BLaER1 treated with 17β-estradiol and CSF1 and Interleukin-3, amounts not matched to agents 10 nM and 100 nM (cell line): ENCODE measurements at regions not wholly inside any gene's neighbourhood (a gene's known extent, or its start where the extent isn't known, plus 50 kb on each side); places are given as distances from the start of the nearest gene placed in this dataset.
"Not testable (repeated sequence)": the region's sequence is repeated elsewhere in the genome, so short reads cannot be mapped to it uniquely, and the experiment has no call there.

Experiments
- H3K27ac ChIP-seq, 11 experiments: shearing (Covaris generic); formaldehyde crosslinking; 2 replicates each; pipeline ENCODE4 v1.8.1; 2022
- H3K27me3 ChIP-seq, 11 experiments: shearing (Covaris generic); formaldehyde crosslinking; 2 replicates each; pipeline ENCODE4 v1.8.1; 2022
- H3K36me3 ChIP-seq, 11 experiments: shearing (Covaris generic); formaldehyde crosslinking; 2 replicates each; pipeline ENCODE4 v1.8.1; 2022
- H3K4me1 ChIP-seq, 10 experiments: shearing (Covaris generic); formaldehyde crosslinking; 2 replicates each; pipeline ENCODE4 v1.8.1; 2022
- H3K4me2 ChIP-seq, 11 experiments: shearing (Covaris generic); formaldehyde crosslinking; 2 replicates each; pipeline ENCODE4 v1.8.1; 2022
- H3K4me3 ChIP-seq, 10 experiments: shearing (Covaris generic); formaldehyde crosslinking; 2 replicates each; pipeline ENCODE4 v1.8.1; 2022
- H3K9ac ChIP-seq, 11 experiments: shearing (Covaris generic); formaldehyde crosslinking; 2 replicates each; pipeline ENCODE4 v1.8.1; 2022
- H3K9me3 ChIP-seq, 11 experiments: shearing (Covaris generic); formaldehyde crosslinking; replicated peaks in 1 of 11; 2 replicates each; pipeline ENCODE4 v1.8.1; 2022
- H4K20me1 ChIP-seq, 11 experiments: shearing (Covaris generic); formaldehyde crosslinking; 2 replicates each; pipeline ENCODE4 v1.8.1; 2022
- Cebpa-rat ChIP-seq, 11 experiments: shearing (Covaris generic); IDR thresholded peaks; 2 replicates each; pipeline ENCODE4 v1.8.1; 2022

GRCh38 chr3:190941694-190942260, 79.3 kb upstream of the GMNC start:
- H3K27ac ChIP-seq = no peak overlapping the region
- H3K36me3 ChIP-seq = no peaks in the 10 kb centered on the region
- no peak overlapping the region for H3K4me3 ChIP-seq
- no peak overlapping the region for H3K4me2 ChIP-seq
- no peaks in the 10 kb centered on the region for H3K27me3 ChIP-seq
- H3K9me3 ChIP-seq = no peaks in the 10 kb centered on the region
- TF ChIP-seq Cebpa-rat (IDR thresholded peaks at IDR 0.05) = no peak
- no peak overlapping the region for H3K9ac ChIP-seq
- no peaks in the 10 kb centered on the region for H3K4me1 ChIP-seq
- no peaks in the 10 kb centered on the region for H4K20me1 ChIP-seq

- H4K20me1 ChIP-seq, H3K9me3 ChIP-seq, H3K4me1 ChIP-seq, H3K4me2 ChIP-seq, H3K27me3 ChIP-seq, H3K4me3 ChIP-seq, H3K9ac ChIP-seq, H3K27ac ChIP-seq, H3K36me3 ChIP-seq: not testable (repeated sequence)
Measured at GRCh38 chr3:190934616-190935015, 72.1 kb upstream of the GMNC start.

DNA sequence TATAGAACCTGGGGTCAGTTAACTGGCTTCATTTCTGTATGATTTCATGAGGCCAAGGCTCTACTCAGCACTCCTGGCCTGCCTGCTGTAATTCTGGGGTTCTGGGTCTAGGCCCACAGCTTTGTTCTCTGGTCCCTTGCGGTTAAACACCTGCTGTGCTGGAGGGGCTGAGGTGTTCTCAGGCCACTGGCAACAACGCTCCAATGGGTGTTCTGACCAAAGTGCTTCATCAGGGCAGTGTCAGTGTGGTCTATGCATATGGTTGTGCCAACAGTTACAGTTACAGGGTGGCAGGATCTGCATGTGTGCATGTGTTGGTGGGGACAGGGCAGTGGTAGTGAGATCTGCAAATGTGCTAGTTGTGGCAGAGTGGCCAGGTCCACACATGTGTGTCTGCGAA, 64.1 kb upstream of the GMNC start:
- no peaks in the 10 kb centered on the region for H4K20me1 ChIP-seq
- H3K27ac ChIP-seq = no peak overlapping the region
- H3K27me3 ChIP-seq = no peaks in the 10 kb centered on the region
- H3K4me1 ChIP-seq = no peaks in the 10 kb centered on the region
- H3K4me2 ChIP-seq = no peak overlapping the region
- no peak overlapping the region for H3K4me3 ChIP-seq
- no peak for TF ChIP-seq Cebpa-rat (IDR thresholded peaks at IDR 0.05)
- H3K9ac ChIP-seq = no peak overlapping the region
- no peaks in the 10 kb centered on the region for H3K36me3 ChIP-seq
- no peaks in the 10 kb centered on the region for H3K9me3 ChIP-seq

DNA sequence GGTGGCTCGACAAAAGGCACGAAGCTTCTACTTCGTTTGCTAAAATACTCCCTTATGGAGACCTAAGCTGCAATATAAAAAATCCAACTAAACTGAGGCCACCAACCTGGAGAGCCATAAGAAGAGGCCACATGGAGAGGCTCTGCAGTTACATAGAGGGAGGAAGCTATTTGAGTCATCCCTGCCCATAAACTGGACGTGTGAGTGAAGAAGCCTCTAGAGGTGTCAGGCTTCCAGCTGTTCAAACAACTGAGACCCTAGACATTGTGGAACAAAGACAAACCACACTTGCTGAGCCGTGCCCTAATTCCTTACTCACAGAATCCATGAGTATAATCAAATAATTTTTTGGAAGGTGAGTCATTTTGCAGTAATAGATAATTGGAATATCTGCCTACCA, 50.2 kb upstream of the GMNC start:
- Histone ChIP-seq H3K36me3 (no peaks in the 10 kb centered on the region), H3K4me3 (no peak overlapping the region), H3K27me3 (no peaks in the 10 kb centered on the region), H3K9me3 (no peaks in the 10 kb centered on the region), H3K27ac (no peak overlapping the region), H3K4me1 (no peaks in the 10 kb centered on the region), H3K9ac (no peak overlapping the region), H4K20me1 (no peaks in the 10 kb centered on the region), H3K4me2 (no peak overlapping the region)
- TF ChIP-seq Cebpa-rat (IDR thresholded peaks at IDR 0.05) = no peak
